ENCODE measurements at regions not wholly inside any gene's neighbourhood (a gene's known extent, or its start where the extent isn't known, plus 50 kb on each side); places are given as distances from the start of the nearest gene placed in this dataset.

- no peak for TF ChIP-seq CTCF (IDR thresholded peaks at IDR 0.05; ENCODE audit: insufficient read depth, low read length, poor library complexity, severe bottlenecking)
- Histone ChIP-seq H3K27me3 (ENCODE audit: control insufficient read depth, insufficient read depth, low read length) (no peaks in the 10 kb centered on the region), H3K36me3 (ENCODE audit: control insufficient read depth, insufficient read depth, low read length) (no peaks in the 10 kb centered on the region), H3K4me3 (ENCODE audit: low read depth, low read length) (no peak overlapping the region)
- DNase-seq (ENCODE audit: low read depth), result no peak
Observed at GRCh38 chr2:217065012-217065290, 205.1 kb upstream of the TNP1 start.

- Histone ChIP-seq H3K4me3 (ENCODE audit: low read depth, low read length) (no peak overlapping the region), H3K36me3 (ENCODE audit: control insufficient read depth, insufficient read depth, low read length) (no peaks in the 10 kb centered on the region), H3K27me3 (ENCODE audit: control insufficient read depth, insufficient read depth, low read length) (no peaks in the 10 kb centered on the region)
- no peak for TF ChIP-seq CTCF (IDR thresholded peaks at IDR 0.05; ENCODE audit: insufficient read depth, low read length, poor library complexity, severe bottlenecking)
- no peak for DNase-seq (ENCODE audit: low read depth)
Observed at GRCh38 chr2:217064234-217065011, 204.6 kb upstream of the TNP1 start.

- H3K4me3 ChIP-seq (ENCODE audit: low read depth, low read length), result no peak overlapping the region
- DNase-seq (ENCODE audit: low read depth), result no peak
- H3K36me3 ChIP-seq (ENCODE audit: control insufficient read depth, insufficient read depth, low read length), result no peaks in the 10 kb centered on the region
- no peak for TF ChIP-seq CTCF (IDR thresholded peaks at IDR 0.05; ENCODE audit: insufficient read depth, low read length, poor library complexity, severe bottlenecking)
- no peaks in the 10 kb centered on the region for H3K27me3 ChIP-seq (ENCODE audit: control insufficient read depth, insufficient read depth, low read length)
Observed at GRCh38 chr2:217063238-217063755, 203.4 kb upstream of the TNP1 start.

- Histone ChIP-seq H3K27me3 (ENCODE audit: control insufficient read depth, insufficient read depth, low read length) (no peaks in the 10 kb centered on the region), H3K4me3 (ENCODE audit: low read depth, low read length) (no peak overlapping the region), H3K36me3 (ENCODE audit: control insufficient read depth, insufficient read depth, low read length) (no peaks in the 10 kb centered on the region)
- TF ChIP-seq CTCF (IDR thresholded peaks at IDR 0.05; ENCODE audit: insufficient read depth, low read length, poor library complexity, severe bottlenecking), result no peak
- DNase-seq (ENCODE audit: low read depth), result no peak
Observed at GRCh38 chr2:217062768-217063167, 202.9 kb upstream of the TNP1 start.

- TF ChIP-seq CTCF (IDR thresholded peaks at IDR 0.05; ENCODE audit: insufficient read depth, low read length, poor library complexity, severe bottlenecking), result no peak
- no peak for DNase-seq (ENCODE audit: low read depth)
- no peaks in the 10 kb centered on the region for H3K27me3 ChIP-seq (ENCODE audit: control insufficient read depth, insufficient read depth, low read length)
- H3K4me3 ChIP-seq (ENCODE audit: low read depth, low read length), result no peak overlapping the region
- no peaks in the 10 kb centered on the region for H3K36me3 ChIP-seq (ENCODE audit: control insufficient read depth, insufficient read depth, low read length)
Observed at GRCh38 chr2:217061916-217062505, 202.1 kb upstream of the TNP1 start.
